ENCODE measurements at regions not wholly inside any gene's neighbourhood (a gene's known extent, or its start where the extent isn't known, plus 50 kb on each side); places are given as distances from the start of the nearest gene placed in this dataset.

DNA sequence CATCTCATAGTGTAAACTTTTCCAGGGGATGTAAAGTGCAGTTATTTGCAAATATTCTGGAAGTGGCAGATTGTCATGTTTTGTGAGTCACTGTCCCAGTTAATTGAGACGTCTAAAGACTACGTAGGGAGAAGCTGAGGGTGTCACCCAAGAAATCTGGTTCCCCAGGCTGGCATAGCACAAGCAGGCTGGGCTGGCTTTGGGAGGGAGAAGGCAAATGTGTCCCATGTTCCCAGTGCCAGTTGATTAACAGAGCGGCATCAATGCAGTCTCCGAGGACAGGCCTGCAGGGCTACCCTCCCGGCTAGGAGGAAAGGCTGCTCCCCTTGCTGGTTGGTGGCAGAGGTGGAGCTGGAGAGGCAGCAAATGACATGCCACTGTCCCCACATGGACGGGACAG, 388.3 kb upstream of the MKI67 start:
- TF ChIP-seq MAZ (CRISPR knock-in tag; conservative IDR thresholded peaks at IDR 0.05 in 1 of 2, IDR thresholded peaks at IDR 0.05 in 1 of 2) (no peak), FOXK2 (conservative IDR thresholded peaks at IDR 0.05 in 1 of 2, IDR thresholded peaks at IDR 0.05 in 1 of 2; ENCODE audit: low read depth in 2 of 2) (no peak), ZNF316 (IDR thresholded peaks at IDR 0.05) (no peak), ERF (CRISPR knock-in tag; IDR thresholded peaks at IDR 0.05) (no peak), ZNF274 (IDR thresholded peaks at IDR 0.05; ENCODE audit: borderline replicate concordance, low read depth, low read length) (no peak), CBX3 (IDR thresholded peaks at IDR 0.05; ENCODE audit: borderline replicate concordance in 1 of 2, low read length in 2 of 2) (no peak), FOXK1 (CRISPR knock-in tag; IDR thresholded peaks at IDR 0.05; ENCODE audit: borderline replicate concordance) (no peak), TRIM25 (IDR thresholded peaks at IDR 0.05; ENCODE audit: borderline replicate concordance) (no peak), HNRNPH1 (optimal IDR thresholded peaks at IDR 0.05; ENCODE audit: low read depth, low read length) (no peak)
- TF ChIP-seq, protein P1, sequence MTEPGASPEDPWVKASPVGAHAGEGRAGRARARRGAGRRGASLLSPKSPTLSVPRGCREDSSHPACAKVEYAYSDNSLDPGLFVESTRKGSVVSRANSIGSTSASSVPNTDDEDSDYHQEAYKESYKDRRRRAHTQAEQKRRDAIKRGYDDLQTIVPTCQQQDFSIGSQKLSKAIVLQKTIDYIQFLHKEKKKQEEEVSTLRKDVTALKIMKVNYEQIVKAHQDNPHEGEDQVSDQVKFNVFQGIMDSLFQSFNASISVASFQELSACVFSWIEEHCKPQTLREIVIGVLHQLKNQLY (CRISPR knock-in tag; conservative IDR thresholded peaks at IDR 0.05): no peak

Measured in K562 (cell line).